HG03066 (cell line): ENCODE measurements at regions not wholly inside any gene's neighbourhood (a gene's known extent, or its start where the extent isn't known, plus 50 kb on each side); places are given as distances from the start of the nearest gene placed in this dataset.

Source experiments
- ATAC-seq: cut with Tn5 transposase; IDR thresholded peaks from one replicate; pipeline ENCODE4 v1.9.1; 2021; ENCODE audit warnings: low read depth; ENCODE audit not compliant: unreplicated experiment

DNA sequence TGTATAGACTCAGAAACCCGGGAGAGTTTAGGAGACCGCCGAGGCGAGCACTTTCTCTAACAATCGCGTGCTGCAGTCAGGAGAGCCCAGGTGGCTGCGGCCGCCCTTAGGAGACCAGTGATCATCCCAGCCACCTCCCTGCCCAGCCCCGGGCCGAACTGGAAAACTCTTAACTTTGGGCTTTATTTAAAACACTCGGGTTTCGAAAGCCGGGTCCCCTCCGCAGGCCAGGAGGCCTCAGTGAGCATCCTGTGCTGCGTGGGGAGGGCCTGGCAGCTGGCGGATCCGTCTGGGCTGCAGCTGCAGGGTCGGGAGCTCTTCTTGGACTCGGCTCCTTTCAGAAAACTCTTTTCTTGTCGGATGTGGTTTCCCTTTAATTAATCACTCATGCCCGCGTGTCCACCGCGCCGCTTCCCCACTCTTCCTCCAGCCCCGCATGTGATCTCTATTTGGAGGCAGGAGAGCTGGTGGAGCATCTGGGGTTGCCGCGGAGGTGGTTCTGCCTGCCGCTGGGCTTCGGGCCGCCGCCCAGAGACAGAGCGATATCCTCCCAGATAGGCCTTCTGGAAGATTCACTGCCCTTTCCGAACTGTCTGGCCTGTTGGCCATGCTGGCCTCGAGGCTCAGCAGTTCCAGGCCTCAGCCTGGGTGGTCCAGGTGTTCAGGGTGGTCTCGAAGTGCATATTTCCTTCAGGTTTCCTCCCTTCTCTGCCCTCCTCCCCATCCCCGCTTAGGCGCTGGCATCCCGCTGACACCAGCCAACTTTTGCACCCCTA, 59.5 kb downstream of the TMEM174 start:
- no peak for ATAC-seq

DNA sequence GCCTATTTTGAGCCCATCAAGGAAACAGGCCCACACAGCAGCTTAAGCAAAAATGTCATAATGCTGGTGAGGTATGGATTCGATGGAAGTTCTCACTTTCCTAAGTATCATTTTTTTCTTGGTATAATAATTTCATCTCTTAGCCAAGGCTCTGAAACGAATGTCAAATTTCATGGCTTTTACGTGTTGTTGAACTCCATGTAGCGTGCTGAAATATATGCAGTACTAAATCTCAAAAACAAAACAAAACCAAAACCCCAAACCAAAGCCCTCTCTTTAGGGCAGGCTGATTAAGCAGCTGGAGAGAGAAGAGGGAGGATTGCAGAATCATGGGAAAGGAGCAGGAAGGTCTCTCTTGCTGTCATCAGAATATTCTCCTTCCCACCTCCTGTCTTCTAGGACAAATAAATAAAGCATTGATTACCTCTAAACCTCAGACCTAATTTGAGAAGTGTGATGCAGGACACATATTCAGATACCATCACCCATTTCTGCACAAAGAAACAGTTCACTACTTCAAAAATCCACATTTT, 58.3 kb downstream of the TMEM174 start:
- ATAC-seq, result no peak

DNA sequence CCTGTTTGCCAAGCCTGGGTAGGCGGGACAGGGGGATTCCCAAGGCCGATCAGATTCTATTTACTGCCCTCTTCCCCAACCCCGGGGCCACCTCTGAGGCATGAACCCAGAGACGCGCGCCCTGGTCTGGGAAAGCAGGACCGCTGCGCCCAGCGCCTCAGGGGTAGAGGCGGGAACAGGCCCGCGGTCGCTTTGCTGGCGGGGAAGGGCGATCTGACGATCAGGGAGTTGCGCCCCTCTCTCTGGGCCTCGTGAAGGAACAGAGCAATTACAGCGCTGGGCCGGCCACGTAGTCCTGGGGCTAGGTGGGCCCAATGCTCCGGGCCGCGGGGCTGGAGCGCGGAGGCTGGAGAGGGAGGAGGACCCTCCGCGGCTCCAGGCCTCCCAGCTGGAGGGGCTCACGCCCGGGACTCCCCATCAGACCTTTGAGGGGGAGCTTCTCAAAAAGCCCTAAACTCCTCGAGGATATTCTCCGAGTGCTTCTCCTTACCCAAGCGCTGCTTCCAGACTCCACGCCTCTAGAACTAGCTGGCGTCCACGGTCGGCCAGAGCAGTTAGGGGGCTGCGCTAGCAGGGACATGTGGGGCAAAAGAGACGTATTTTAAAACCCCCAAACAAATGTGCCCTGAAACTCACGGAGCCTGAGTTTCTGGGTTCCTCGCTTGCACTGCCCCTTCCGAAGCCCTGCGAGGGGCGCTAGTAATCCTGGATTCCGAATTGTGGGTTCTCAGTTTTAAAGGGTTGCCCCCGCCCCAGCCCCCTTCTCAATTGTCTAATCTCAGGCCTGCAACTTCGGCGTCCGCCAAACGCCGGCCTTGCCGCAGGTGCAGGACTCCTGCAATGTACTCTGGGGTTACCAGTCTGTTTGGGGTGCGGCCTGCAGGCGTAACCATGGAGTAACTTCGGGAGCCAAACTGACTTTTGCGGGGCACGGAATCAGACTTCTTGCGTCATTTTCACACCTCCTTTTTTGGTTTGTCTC, 57.6 kb downstream of the TMEM174 start:
- ATAC-seq, result no peak

DNA sequence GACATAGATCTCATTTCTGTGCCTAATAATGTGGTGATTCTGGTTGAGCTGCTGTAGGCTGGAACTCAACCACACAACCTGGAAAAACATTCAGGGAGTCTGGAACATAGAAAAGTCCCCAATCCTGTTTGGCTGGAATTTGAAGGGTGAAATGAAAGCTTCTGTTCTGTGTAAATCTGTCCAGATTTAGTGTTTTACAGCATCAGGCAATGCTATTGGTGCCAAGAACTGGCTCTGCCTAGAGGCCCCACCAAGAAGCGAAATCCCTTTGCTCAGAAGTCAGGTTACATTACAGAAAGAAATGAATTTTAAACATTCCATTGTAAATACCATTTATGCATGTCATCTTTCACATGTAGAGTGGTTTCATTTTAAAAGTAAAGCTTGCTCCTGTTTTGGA, 56.3 kb downstream of the TMEM174 start:
- ATAC-seq, result no peak

DNA sequence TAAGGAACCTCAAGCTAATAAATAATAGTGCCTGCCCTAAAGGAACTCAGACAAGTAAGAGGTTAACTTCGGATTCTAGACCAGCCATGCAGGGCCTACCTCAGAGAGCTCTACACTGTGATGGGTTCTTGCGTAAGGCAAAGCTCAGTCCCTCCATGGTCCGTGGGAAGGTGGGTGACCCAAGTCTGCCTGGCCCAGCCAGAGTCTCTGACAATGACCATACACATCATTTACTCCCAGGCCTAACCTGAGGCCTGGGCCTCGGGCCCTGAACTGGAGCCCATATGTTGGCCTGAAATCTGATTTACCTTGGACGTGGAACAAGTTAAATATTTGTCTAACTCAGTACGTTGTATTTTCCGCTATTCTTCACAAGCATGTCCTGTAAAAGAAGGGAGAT, 55.1 kb downstream of the TMEM174 start:
- no peak for ATAC-seq
